B cell (primary cell): ENCODE measurements at regions not wholly inside any gene's neighbourhood (a gene's known extent, or its start where the extent isn't known, plus 50 kb on each side); places are given as distances from the start of the nearest gene placed in this dataset.

Experiments used
- ATAC-seq: fragments of 200-7000 bp; cut with Tn5 transposase; one replicate; pipeline ENCODE4 v1.10.0; 2021; ENCODE audit warnings: low read depth, mild to moderate bottlenecking, moderate number of reproducible peaks, moderate library complexity
- CTCF ChIA-PET: fragments of 350-600 bp; sonication (Branson Sonifier 250); formaldehyde crosslinking; loops from one replicate; lab custom pipeline; 2021; ENCODE audit warnings: antibody characterized with exemption, inconsistent platforms; lab: Charles Lee
- POLR2A ChIA-PET: fragments of 350-600 bp; sonication (Branson Sonifier 250); formaldehyde crosslinking; loops from one replicate; lab custom pipeline; 2021; ENCODE audit warnings: antibody characterized with exemption; lab: Charles Lee
- DNase-seq: peaks from one replicate; pipeline ENCODE4 v3.0.0; 2013
- H2AFZ ChIP-seq: 2 replicates; pipeline ENCODE4 v1.6.1; 2012; ENCODE audit warnings: mild to moderate bottlenecking, low read depth, low read length; ENCODE audit not compliant: insufficient read depth, poor library complexity, severe bottlenecking
- H3K27ac ChIP-seq, 2 donors: 1 replicate in 1 of 2; 2 replicates in 1 of 2; pipeline ENCODE4 v1.5.1; 2012 to 2013; ENCODE audit warnings: low read length in 2 of 2, mild to moderate bottlenecking in 2 of 2, moderate library complexity in 1 of 2
- H3K27me3 ChIP-seq, 4 experiments: fragments of 200-600 bp in 1 of 4; sonication (generic) in 1 of 4; replicated peaks in 1 of 4; 1 replicate in 2 of 4; 2 replicates in 2 of 4; pipeline versions ENCODE4 v1.6.1 to v1.7.0; 2013 to 2016; ENCODE audit warnings: low read length in 3 of 4, mild to moderate bottlenecking in 2 of 4, mixed read lengths in 1 of 4, moderate library complexity in 1 of 4; ENCODE audit not compliant: insufficient read depth in 4 of 4, control insufficient read depth in 3 of 4; ENCODE audit errors: control extremely low read depth in 1 of 4
- H3K36me3 ChIP-seq, 2 experiments: replicated peaks in 1 of 2; 1 replicate in 1 of 2; 2 replicates in 1 of 2; pipeline versions ENCODE4 v1.6.1 to v1.7.1; 2013; ENCODE audit warnings: low read length in 1 of 2; ENCODE audit not compliant: insufficient read depth in 2 of 2, control insufficient read depth in 1 of 2; ENCODE audit errors: control extremely low read depth in 1 of 2, extremely low read depth in 1 of 2
- H3K4me1 ChIP-seq, 2 donors: fragments of 200-600 bp in 1 of 2; sonication (generic) in 1 of 2; 1 replicate in 1 of 2; 2 replicates in 1 of 2; pipeline versions ENCODE4 v1.5.1 to v1.6.1; 2013 to 2017; ENCODE audit warnings: low read length in 2 of 2; ENCODE audit not compliant: control insufficient read depth in 2 of 2, insufficient read depth in 2 of 2
- H3K4me2 ChIP-seq: replicated peaks from 2 replicates; pipeline ENCODE3; 2012; ENCODE audit warnings: mild to moderate bottlenecking, low read depth, low read length; ENCODE audit not compliant: poor library complexity, severe bottlenecking
- H3K4me3 ChIP-seq, 5 experiments: fragments of 200-600 bp in 1 of 5; sonication (generic) in 1 of 5; 1 replicate in 3 of 5; 2 replicates in 2 of 5; pipeline versions ENCODE4 v1.5.1 to v1.7.0; 2011 to 2016; ENCODE audit warnings: low read length in 4 of 5, mild to moderate bottlenecking in 4 of 5, low read depth in 2 of 5, control low read depth in 1 of 5, moderate library complexity in 1 of 5; ENCODE audit not compliant: insufficient read depth in 1 of 5; ENCODE audit errors: control extremely low read depth in 1 of 5, extremely low read depth in 1 of 5
- H3K79me2 ChIP-seq: fragments of 200-600 bp; sonication (generic); one replicate; pipeline ENCODE4 v1.6.0; 2016; ENCODE audit warnings: low read length; ENCODE audit not compliant: control insufficient read depth, insufficient read depth
- H3K9ac ChIP-seq: fragments of 200-600 bp; sonication (generic); 2 replicates; pipeline ENCODE4 v1.6.1; 2017; ENCODE audit warnings: mild to moderate bottlenecking, low read length, moderate library complexity
- H3K9me3 ChIP-seq, 3 donors: one replicate each; pipeline versions ENCODE4 v1.6.1 to v1.7.1; 2013; ENCODE audit warnings: low read length in 2 of 3; ENCODE audit not compliant: control insufficient read depth in 2 of 3, insufficient read depth in 1 of 3; ENCODE audit errors: control extremely low read depth in 1 of 3
- H4K20me1 ChIP-seq: 2 replicates; pipeline ENCODE4 v1.6.0; 2012; ENCODE audit warnings: mild to moderate bottlenecking, low read length; ENCODE audit not compliant: insufficient read depth, control insufficient read depth, poor library complexity, severe bottlenecking
- H3K27ac Mint-ChIP-seq: one replicate; pipeline ENCODE4 v1.8.0; 2021; ENCODE audit warnings: mixed read lengths
- H3K27me3 Mint-ChIP-seq: one replicate; pipeline ENCODE4 v1.8.0; 2021; ENCODE audit warnings: mixed read lengths
- H3K4me1 Mint-ChIP-seq: one replicate; pipeline ENCODE4 v1.8.0; 2021; ENCODE audit warnings: mixed read lengths
- H3K4me3 Mint-ChIP-seq: one replicate; pipeline ENCODE4 v1.8.0; 2021; ENCODE audit warnings: mixed read lengths
- H3K9me3 Mint-ChIP-seq: one replicate; pipeline ENCODE4 v1.8.0; 2022; ENCODE audit warnings: mixed read lengths; ENCODE audit not compliant: insufficient read depth
- CTCF ChIP-seq: fragments of 200-600 bp; IDR thresholded peaks from one replicate; pipeline ENCODE4 v1.8.0; 2022; ENCODE audit warnings: antibody characterized with exemption, mild to moderate bottlenecking
- EZH2 ChIP-seq: IDR thresholded peaks from 2 replicates; pipeline ENCODE4 v1.6.1; 2012; ENCODE audit warnings: borderline replicate concordance, low read depth, mild to moderate bottlenecking, moderate library complexity, low read length; ENCODE audit not compliant: insufficient read depth, poor library complexity, severe bottlenecking
- WGBS: methylation state at CpG from one replicate; pipeline ENCODE4 v1.1.5; 2013; ENCODE audit warnings: missing lambda C conversion rate; ENCODE audit not compliant: insufficient coverage; 5-methylcytosine and 5-hydroxymethylcytosine counted together
- intact Hi-C: fragments of 100-400 bp; cut with micrococcal nuclease; formaldehyde crosslinking; loops from one replicate; pipeline ENCODE4 v1.10.0; 2022

DNA sequence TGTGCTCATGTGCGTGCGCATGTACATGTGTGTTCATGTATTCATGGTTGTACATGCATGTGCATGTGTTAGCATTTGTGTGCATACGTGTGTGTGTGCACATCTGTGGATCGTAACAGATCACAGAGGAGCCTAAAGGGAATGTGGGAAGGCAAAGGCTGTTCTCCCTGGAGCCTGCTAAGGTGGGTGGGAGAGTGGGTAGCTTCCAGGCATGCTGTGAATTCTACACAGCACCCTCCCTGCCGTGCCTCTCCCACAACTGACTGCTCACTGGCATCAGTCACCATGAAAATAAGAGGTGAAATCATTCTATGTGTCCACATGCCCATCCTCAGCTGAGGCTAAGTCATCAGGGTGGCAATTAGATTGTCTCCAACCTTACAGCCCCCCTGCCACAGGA lies 600.9 kb downstream of the MID1IP1 start:
- ChIA-PET POLR2A (no interaction called here), CTCF (no interaction called here)
- Histone ChIP-seq H3K79me2 (no peaks in the 10 kb centered on the region), H3K9ac (no peak overlapping the region), H3K27ac (no peak overlapping the region), H3K4me2 (no peak overlapping the region), H2AFZ (no peak overlapping the region), H3K4me1 (no peaks in the 10 kb centered on the region), H3K36me3 (no peaks in the 10 kb centered on the region), H3K9me3 (no peaks in the 10 kb centered on the region), H3K27me3 (no peaks in the 10 kb centered on the region), H3K4me3 (no peak overlapping the region), H4K20me1 (no peaks in the 10 kb centered on the region)
- whole genome bisulfite sequencing: 100% methylated on average over 1 of the region's 5 CpGs
- DNase-seq (no peak), ATAC-seq (no peak)
- no peak for TF ChIP-seq CTCF
- TF ChIP-seq EZH2: no peak
- H3K27me3 Mint-ChIP-seq: peaks cover 14% of the 10 kb centered on the region
- no peaks in the 10 kb centered on the region for H3K9me3 Mint-ChIP-seq
- intact Hi-C loops: no loop called here
- no peak overlapping the region for H3K4me3 Mint-ChIP-seq
- H3K4me1 Mint-ChIP-seq: no peaks in the 10 kb centered on the region
- H3K27ac Mint-ChIP-seq: no peak overlapping the region

DNA sequence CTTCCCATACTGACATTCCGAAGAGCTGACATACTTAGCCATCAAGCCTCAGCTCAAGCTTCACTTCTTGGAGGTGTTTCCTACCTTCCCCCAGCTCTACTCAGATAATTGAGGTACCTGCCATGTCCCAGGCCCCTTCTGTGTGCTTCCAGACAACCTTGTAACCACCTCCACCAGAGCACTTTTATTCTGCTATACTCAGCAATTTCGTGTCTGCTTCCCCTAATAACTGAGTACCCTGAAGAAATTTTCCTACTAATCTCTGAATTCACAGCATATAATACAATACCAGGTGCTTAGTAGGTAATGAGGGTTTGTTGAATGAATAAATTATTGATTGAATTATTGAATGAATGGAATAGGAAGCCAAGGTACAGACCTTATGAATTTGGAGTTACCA lies 605.5 kb downstream of the MID1IP1 start:
- H3K27ac Mint-ChIP-seq: no peak overlapping the region

More for the DNA sequence above, 605.5 kb downstream of the MID1IP1 start:
- peaks cover 14% of the 10 kb centered on the region for H3K27me3 Mint-ChIP-seq
- H3K9me3 Mint-ChIP-seq: no peaks in the 10 kb centered on the region
- Histone ChIP-seq H4K20me1 (no peaks in the 10 kb centered on the region), H3K27ac (no peak overlapping the region), H3K36me3 (no peaks in the 10 kb centered on the region), H3K4me2 (no peak overlapping the region), H3K4me3 (no peak overlapping the region), H3K4me1 (no peaks in the 10 kb centered on the region), H3K27me3 (no peaks in the 10 kb centered on the region), H3K9ac (no peak overlapping the region), H3K9me3 (no peaks in the 10 kb centered on the region), H3K79me2 (no peaks in the 10 kb centered on the region), H2AFZ (no peak overlapping the region)
- ChIA-PET CTCF (no interaction called here), POLR2A (no interaction called here)
- intact Hi-C loops: no loop called here
- H3K4me3 Mint-ChIP-seq: no peak overlapping the region
- 100% methylated on average over 1 of the region's 2 CpGs for WGBS
- no peak for TF ChIP-seq EZH2
- TF ChIP-seq CTCF: no peak
- no peaks in the 10 kb centered on the region for H3K4me1 Mint-ChIP-seq
- DNase-seq (no peak), ATAC-seq (no peak)
